ENCODE measurements at regions not wholly inside any gene's neighbourhood (a gene's known extent, or its start where the extent isn't known, plus 50 kb on each side); places are given as distances from the start of the nearest gene placed in this dataset.

- TF ChIP-seq POLR2A (IDR thresholded peaks at IDR 0.05) (no peak), CTCF (IDR thresholded peaks at IDR 0.05) (no peak)
These were observed 699.6 kb upstream of the ADAMTS16 start for GRCh38 chr5:4440536-4440935.
